Choroid plexus epithelial cell (primary cell): ENCODE measurements at regions not wholly inside any gene's neighbourhood (a gene's known extent, or its start where the extent isn't known, plus 50 kb on each side); places are given as distances from the start of the nearest gene placed in this dataset.
A peak's percentile ranks its signal among the peaks of the same experiment; 100 is the strongest.

Source experiments
- DNase-seq: peaks from one replicate; pipeline ENCODE4 v3.0.0-alpha.2; 2010; ENCODE audit warnings: low read depth
- H3K4me3 ChIP-seq: 2 replicates; pipeline ENCODE4 v1.5.1; 2011; ENCODE audit warnings: low read depth, mild to moderate bottlenecking, control low read depth, low read length, moderate library complexity
- CTCF ChIP-seq: conservative IDR thresholded peaks from 2 replicates; pipeline ENCODE4 v1.5.1; 2011; ENCODE audit warnings: low read depth, mild to moderate bottlenecking, control low read depth, inconsistent platforms, low read length, moderate library complexity

DNA sequence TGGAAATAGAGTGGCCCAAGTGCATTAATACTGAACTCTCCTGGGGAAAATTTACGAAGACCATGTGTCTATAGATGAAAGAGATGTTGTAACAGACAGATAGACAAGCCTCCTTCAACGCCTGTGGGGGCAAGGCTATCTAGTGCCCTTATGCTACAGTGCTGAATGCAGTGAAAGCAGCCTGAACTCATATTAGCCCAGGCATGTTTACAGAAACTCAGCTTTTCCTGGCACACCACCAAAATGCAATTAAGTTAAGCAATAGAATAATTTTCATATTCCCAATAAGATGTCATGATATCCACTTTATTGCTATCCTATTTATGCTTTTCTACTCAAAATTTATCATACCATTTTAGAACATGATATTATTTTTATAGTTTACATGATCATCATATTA, 277.0 kb downstream of the DIRAS2 start:
- TF ChIP-seq CTCF = no peak
- DNase-seq = peak; percentile 16
- H3K4me3 ChIP-seq = no peak overlapping the region

DNA sequence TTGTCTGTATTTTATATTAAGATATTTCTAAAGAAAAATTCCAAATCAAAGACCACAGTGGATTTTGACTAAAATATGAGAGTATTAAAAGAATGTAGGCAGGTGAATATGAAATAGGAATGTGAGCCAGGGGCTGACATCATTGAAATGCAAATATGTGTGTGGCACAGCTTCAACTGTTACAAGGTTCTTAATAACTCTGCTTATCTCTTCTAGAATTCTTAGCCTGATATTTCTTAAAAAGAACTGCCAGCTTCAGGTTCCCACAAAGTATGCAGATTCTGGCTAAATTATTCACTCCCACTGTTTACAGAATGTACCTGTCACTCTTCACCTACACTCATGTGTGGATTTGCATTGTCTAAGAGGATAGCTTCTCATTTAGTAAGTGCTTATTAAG, 274.4 kb downstream of the DIRAS2 start:
- H3K4me3 ChIP-seq = no peak overlapping the region
- TF ChIP-seq CTCF = no peak
- DNase-seq = no peak

DNA sequence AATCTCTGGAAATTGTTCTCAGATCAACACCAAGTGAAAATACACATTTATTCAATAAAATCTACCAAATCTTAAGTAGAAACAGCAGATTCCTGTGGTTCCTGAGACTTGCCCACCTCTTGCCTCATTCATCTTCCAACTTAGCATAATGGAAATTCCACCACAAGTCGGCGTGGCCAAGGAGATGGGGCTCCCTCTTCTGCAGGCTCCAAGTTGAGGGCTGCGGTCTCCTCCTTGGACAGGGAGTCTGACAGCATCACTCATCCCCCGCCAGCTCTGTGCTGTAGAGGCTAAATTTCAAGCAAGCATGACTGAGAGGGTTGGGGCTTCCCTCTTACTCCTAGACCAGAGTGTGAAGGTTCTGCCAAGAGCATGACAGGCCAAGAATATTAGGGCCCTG, 273.7 kb downstream of the DIRAS2 start:
- H3K4me3 ChIP-seq = no peak overlapping the region
- DNase-seq = no peak
- TF ChIP-seq CTCF = no peak

DNA sequence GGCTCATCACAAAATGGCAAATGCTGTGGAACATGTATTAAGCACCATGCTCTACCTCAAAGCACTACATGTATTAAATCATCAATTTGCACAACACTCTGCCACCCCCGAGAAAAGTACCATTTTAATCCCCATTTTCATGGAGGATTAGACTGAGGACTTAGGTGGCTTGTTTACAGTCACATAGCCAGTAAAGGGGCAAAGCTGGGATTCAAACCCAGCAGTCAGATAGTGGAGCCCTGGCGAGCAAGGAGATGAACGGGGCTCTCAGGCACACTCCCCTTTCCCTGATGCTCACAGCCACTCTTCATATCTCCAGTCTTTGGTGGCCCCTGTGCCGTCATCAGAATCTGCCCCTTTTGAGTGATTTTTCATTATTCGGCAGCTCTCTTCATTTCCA, 262.9 kb downstream of the DIRAS2 start:
- no peak for DNase-seq
- H3K4me3 ChIP-seq = no peak overlapping the region
- no peak for TF ChIP-seq CTCF

GRCh38 chr9:90385146-90385545, 257.5 kb downstream of the DIRAS2 start:
- TF ChIP-seq CTCF = no peak
- DNase-seq = no peak
- no peak overlapping the region for H3K4me3 ChIP-seq

DNA sequence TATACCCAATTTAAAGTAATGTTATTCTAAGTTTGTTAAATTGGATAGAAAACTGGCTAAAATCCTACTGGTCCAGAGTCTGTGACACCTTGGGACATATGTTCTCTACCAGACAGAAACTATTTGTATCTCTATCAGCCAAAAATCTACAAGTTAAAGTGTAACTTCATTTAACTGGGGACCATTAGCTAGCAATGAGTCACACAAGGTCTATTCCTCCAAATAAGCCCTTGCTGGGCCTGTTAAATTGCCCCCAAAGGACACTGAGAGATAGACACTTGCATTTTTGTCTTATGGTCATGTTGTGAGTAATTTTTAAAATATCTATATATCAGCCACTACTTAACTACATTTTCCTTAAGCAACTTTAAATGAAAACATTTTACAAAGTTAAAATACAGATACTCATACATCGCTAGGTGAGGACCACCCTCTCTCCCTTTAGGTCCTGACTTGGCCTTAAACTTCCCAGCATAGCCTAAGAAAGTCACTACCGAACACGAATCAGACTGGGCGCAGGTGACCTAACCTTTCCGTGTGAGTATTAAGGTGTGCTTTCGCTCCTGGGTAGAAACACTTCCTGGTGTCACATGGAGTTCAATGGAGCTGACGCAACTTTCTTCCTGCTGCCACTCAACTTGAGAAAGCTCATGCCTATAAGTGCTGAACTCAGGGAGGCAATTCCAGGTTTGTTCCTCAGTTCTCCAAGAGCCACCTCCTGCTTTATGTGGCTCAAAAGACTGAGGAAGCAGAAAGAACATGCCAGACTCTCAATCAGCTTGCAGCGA, 249.1 kb downstream of the DIRAS2 start:
- DNase-seq = no peak
- H3K4me3 ChIP-seq = no peak overlapping the region

More for the DNA sequence above, 249.1 kb downstream of the DIRAS2 start:
- TF ChIP-seq CTCF = no peak
